Activated naive CD4-positive, alpha-beta T cell treated with Interleukin-2 at 50 U/mL for 16 hours (primary cell): ENCODE measurements at regions not wholly inside any gene's neighbourhood (a gene's known extent, or its start where the extent isn't known, plus 50 kb on each side); places are given as distances from the start of the nearest gene placed in this dataset.

ENCODE experiments used
- DNase-seq: peaks from one replicate; pipeline ENCODE4 v3.0.0-alpha.2; 2020

DNA sequence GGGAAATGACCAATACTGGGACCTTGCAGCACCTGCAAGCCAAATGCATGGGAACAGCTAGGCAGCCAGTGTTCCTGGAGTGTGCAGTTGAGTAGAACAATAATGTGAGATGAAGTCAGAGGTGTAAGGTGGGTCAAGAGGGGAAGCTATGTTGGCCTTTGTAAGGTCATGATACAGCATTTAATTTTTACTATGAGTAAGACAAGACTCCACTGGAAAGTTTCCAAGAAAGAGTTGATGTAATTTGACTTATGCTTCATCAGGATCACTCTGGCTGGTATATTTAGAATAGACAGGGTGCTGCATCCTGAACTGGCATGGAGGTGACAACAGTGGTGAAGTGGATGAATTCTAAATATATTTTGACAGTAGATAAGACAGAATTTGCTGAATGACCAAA, 744.8 kb downstream of the KCTD16 start:
- no peak for DNase-seq

DNA sequence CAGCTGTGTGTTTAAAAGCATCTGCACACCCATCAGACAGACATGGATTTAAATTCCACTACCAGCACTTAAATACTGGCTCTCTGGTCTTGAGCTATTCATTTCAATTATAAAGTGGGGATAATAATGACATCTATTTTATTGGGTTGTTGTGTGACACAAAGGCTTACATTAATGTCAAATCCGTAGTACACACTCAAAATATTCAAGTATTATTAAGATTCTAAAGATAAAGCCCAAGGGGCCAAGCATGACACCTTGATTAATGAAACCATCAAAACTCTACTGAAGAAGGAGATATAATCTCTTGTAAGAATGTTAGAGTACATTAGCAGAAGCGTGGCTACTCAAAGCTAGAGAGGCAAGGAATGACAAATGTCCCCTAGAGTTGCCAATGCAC, 743.0 kb downstream of the KCTD16 start:
- DNase-seq = no peak

GRCh38 chr5:144896473-144896872, 725.8 kb downstream of the KCTD16 start:
- no peak for DNase-seq

DNA sequence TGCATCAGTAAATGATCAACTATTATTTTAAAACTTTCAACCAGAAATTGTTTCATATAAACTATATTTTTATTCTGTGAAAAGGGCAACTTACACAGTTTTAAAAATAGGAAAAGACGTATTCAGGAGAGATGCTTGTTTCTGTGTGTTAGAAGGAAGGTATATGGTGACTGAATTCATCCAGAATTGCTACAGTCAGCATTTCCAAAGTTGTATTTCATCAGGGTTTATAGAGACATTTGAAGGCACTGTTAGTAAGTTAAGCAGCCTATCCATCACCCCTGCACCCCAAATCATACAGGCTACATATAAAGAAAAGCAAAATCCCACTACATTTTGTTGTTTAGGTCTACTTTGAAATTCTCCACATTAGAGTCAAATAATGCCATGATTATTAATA, 716.0 kb downstream of the KCTD16 start:
- no peak for DNase-seq

GRCh38 chr5:144882739-144883283, 712.1 kb downstream of the KCTD16 start:
- no peak for DNase-seq

- DNase-seq = no peak
These were observed 709.8 kb downstream of the KCTD16 start for GRCh38 chr5:144880513-144880912.

GRCh38 chr5:144876990-144877389, 706.3 kb downstream of the KCTD16 start:
- no peak for DNase-seq

DNA sequence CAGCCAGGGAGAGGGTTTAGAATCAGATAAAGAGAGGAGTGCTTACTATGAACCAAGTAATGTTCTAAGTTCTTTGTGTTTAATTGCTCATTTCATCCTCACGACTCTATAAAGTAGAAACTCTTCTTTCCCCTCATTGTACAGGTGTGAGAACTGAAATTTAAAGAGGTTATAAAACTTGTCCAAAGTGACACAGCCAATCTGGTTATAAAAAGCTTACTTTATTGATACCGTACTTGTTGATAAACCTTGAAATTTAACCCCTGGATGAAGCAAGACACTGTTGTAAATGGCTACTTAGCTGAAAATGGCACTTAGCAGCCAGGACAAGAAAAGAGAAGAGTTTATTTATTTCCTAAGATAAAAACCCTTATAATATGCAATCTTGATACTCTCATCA, 702.4 kb downstream of the KCTD16 start:
- no peak for DNase-seq

DNA sequence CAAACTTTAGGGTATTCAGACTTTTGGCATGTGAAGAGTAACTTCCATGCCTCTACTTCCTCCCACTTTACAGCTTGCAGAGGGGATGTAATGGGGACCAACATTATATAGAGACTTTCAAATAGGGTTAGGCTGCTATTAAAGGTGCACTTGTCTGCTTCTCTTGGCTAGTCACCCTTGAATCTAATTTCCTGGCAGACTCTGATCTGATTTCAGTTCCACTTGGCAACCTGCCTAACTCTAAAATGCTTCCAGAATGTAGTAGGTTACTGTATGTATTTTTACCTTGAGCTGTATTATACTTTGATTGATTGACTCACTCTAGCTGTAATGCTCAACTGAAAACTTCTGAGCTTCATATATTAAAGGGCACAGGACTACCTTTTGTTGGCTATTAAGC, 693.4 kb downstream of the KCTD16 start:
- DNase-seq = no peak

GRCh38 chr5:144857454-144857853, 686.8 kb downstream of the KCTD16 start:
- no peak for DNase-seq

DNA sequence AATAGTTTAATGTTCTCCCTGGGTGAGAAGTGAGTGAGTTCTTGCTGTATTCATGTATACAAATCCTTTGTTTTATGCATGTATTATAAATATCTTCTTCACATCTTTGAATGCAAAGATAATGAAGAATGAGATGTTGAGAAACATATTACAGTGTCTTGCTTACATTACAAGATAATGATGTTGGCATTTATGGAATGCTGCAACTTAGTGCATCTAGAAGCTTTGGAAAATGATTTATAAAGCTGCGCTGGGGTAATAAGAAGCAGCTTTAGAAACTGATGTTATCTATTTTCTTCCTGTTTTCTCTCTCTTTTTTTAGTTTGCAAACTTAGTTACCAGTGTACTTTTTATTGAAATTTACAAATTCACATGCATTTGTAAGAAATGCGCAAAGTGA, 673.4 kb downstream of the KCTD16 start:
- DNase-seq = no peak

DNA sequence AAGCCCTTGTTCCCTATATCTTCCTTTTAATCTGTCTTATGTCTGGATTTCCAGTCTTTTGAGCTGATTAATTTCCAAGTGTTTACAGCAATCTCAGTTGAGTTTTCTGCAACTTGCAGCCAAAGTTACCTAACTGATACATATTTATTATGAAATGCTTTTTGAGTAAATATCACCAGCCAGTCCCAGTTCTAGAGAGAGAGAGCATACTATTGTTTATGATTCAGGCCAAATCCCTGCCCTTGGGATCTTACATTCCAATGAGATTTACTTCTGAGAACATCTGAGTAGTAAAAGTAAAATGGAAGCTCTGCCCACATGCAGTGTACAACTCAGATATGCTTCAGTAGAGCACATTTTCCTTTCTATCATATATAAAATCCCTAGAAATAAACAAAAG, 661.7 kb downstream of the KCTD16 start:
- no peak for DNase-seq

GRCh38 chr5:144831650-144832049, 661.0 kb downstream of the KCTD16 start:
- no peak for DNase-seq

DNA sequence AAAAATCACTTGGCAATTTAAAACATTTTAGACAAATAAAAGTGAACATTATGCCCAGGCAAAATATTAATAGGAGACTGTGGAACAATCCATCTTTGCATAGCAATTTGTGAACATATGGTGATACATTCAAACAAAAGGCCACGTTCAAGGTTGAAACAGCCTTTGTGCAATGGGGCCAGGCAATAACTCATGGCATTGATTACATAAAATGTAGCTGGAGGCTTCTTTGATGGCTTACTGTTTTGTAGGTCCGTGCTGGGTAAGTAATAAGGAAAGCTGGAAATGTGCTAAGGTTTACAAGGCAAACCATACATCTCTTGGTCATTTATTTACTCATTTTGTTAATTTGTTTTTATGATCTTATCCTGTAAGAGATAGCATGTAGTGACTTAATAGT, 651.8 kb downstream of the KCTD16 start:
- DNase-seq = no peak

DNA sequence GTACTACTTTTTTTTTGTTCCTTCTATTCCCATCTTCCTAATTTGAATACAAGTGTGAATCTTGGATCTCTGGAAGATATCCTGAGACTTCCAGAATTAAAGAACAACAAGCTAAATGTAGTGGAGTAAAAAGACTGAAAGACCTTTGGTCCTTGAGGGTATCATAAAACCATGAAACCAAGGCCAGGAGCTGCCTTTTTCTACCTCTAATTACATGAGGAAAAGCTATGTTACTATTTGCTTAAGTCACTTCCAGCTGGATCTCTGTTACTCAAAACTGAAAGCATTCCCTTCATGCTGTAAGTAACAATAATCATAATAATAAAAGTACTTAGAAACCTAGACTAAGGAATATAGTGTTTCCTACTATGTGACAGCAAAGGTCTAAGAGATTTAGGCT, 649.6 kb downstream of the KCTD16 start:
- DNase-seq = no peak

- DNase-seq = no peak
These were observed 644.5 kb downstream of the KCTD16 start for GRCh38 chr5:144815131-144815530.

- DNase-seq = no peak
These were observed 642.1 kb downstream of the KCTD16 start for GRCh38 chr5:144812763-144813162.

- no peak for DNase-seq
These were observed 629.5 kb downstream of the KCTD16 start for GRCh38 chr5:144800169-144800568.

DNA sequence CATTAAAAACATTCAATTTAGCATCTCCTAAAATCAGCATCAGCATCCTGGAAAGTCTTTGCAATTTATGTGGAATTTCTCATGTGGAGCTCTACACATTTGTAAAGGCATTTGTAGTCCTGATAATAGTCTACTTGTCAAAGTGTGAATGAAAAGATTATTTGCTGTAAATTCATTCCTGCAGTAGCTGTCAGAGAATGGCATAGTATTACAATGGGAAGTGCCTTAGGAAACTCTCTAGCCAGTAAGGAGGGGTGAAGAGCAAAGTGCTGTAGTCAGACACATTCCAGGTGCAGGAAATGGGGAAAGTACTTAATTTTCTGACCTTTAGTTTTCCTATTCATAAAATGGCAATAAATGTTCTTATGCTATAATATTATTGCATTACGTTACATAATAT, 627.9 kb downstream of the KCTD16 start:
- no peak for DNase-seq

GRCh38 chr5:144794922-144795321, 624.2 kb downstream of the KCTD16 start:
- no peak for DNase-seq

GRCh38 chr5:144788556-144788955, 617.9 kb downstream of the KCTD16 start:
- DNase-seq = no peak

DNA sequence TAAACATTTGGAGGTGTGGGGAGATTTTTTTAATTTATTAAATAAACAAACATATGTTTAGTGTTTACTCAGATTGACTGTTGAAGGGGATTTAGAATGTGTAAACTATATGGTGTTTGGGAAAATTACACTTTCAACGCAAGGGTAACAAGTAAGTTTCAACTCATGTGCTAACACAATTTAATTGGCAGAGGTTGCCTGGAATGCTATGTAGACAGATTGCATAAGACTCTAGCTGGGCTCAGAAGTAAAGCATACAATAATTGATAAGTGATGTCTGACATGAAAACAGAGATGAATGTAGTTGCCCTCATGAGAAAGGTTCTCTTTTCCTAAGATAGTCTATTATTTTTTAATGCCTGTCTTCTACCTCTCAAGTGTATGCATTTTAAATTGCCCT, 617.4 kb downstream of the KCTD16 start:
- DNase-seq = no peak

- DNase-seq = no peak
These were observed 608.7 kb downstream of the KCTD16 start for GRCh38 chr5:144779368-144779767.

- no peak for DNase-seq
These were observed 607.9 kb downstream of the KCTD16 start for GRCh38 chr5:144778561-144778960.

DNA sequence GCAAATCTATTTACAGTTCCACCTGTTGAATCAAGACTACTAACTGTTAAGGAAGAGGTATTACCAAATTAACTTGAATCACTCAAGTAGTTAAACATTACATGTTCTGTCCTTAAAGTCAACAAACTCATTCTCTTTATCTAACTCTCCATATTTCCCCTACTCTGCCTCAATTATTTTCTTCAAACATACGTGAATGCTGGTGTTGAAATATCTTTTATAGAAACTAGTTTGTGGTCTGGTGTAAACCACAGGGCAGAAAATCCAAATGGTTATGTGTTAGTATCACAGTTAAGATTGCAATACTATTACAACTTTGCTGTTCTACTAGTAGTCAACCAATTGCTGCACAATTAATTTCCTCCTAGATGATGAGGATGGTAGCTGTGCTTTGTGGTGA, 603.5 kb downstream of the KCTD16 start:
- DNase-seq = no peak

GRCh38 chr5:144773628-144774027, 603.0 kb downstream of the KCTD16 start:
- DNase-seq = no peak
